Activated T-helper 17 cell treated with anti-CD3 and anti-CD28 coated beads, Interleukin-2, amount 50 U/mL, for 72 hours (primary cell): ENCODE measurements at regions not wholly inside any gene's neighbourhood (a gene's known extent, or its start where the extent isn't known, plus 50 kb on each side); places are given as distances from the start of the nearest gene placed in this dataset.
"Not testable (repeated sequence)": the region's sequence is repeated elsewhere in the genome, so short reads cannot be mapped to it uniquely, and the experiment has no call there.

Experiments
- ATAC-seq: fragments of 150-1000 bp; cut with Tn5 transposase; replicated peaks from 2 replicates; pipeline ENCODE4 v1.10.0; 2021; ENCODE audit warnings: mild to moderate bottlenecking, moderate library complexity
- H3K27ac Mint-ChIP-seq: one replicate; pipeline ENCODE4 v1.8.0; 2022; ENCODE audit warnings: mixed read lengths
- H3K27me3 Mint-ChIP-seq: one replicate; pipeline ENCODE4 v1.8.0; 2022; ENCODE audit warnings: mixed read lengths
- H3K36me3 Mint-ChIP-seq: one replicate; pipeline ENCODE4 v1.8.0; 2022; ENCODE audit warnings: low read depth, mild to moderate bottlenecking, mixed read lengths
- H3K4me1 Mint-ChIP-seq: one replicate; pipeline ENCODE4 v1.8.0; 2022; ENCODE audit warnings: mixed read lengths
- H3K4me3 Mint-ChIP-seq: one replicate; pipeline ENCODE4 v1.8.0; 2022; ENCODE audit warnings: mild to moderate bottlenecking, mixed read lengths
- H3K9me3 Mint-ChIP-seq: one replicate; pipeline ENCODE4 v1.8.0; 2022; ENCODE audit warnings: mixed read lengths

GRCh38 chr7:11957956-11958355 lies 126.0 kb upstream of the THSD7A start:
- H3K9me3 Mint-ChIP-seq, result no peaks in the 10 kb centered on the region
- no peaks in the 10 kb centered on the region for H3K27me3 Mint-ChIP-seq
- H3K27ac Mint-ChIP-seq, result no peak overlapping the region
- H3K4me3 Mint-ChIP-seq, result no peak overlapping the region
- H3K36me3 Mint-ChIP-seq, result no peaks in the 10 kb centered on the region
- no peak for ATAC-seq
- H3K4me1 Mint-ChIP-seq, result no peaks in the 10 kb centered on the region

- H3K36me3 Mint-ChIP-seq, result no peaks in the 10 kb centered on the region
- no peaks in the 10 kb centered on the region for H3K27me3 Mint-ChIP-seq
- no peak for ATAC-seq
- H3K4me1 Mint-ChIP-seq, result no peaks in the 10 kb centered on the region
- no peak overlapping the region for H3K27ac Mint-ChIP-seq
- H3K9me3 Mint-ChIP-seq, result no peaks in the 10 kb centered on the region
- no peak overlapping the region for H3K4me3 Mint-ChIP-seq
Measured at GRCh38 chr7:11959121-11959520, 127.1 kb upstream of the THSD7A start.

GRCh38 chr7:11960621-11961020 lies 128.6 kb upstream of the THSD7A start:
- ATAC-seq, result no peak
- no peaks in the 10 kb centered on the region for H3K36me3 Mint-ChIP-seq

GRCh38 chr7:11969643-11970042 lies 137.6 kb upstream of the THSD7A start:
- no peak for ATAC-seq
- H3K36me3 Mint-ChIP-seq, result no peaks in the 10 kb centered on the region
- H3K27me3 Mint-ChIP-seq, result peaks cover under 1% of the 10 kb centered on the region
- no peak overlapping the region for H3K27ac Mint-ChIP-seq
- peaks cover 7% of the 10 kb centered on the region for H3K9me3 Mint-ChIP-seq
- H3K4me1 Mint-ChIP-seq, result no peaks in the 10 kb centered on the region
- H3K4me3 Mint-ChIP-seq, result no peak overlapping the region

More at GRCh38 chr7:11960621-11961020, 128.6 kb upstream of the THSD7A start:
- H3K27ac Mint-ChIP-seq, result no peak overlapping the region
- H3K9me3 Mint-ChIP-seq, result peaks cover 3% of the 10 kb centered on the region
- H3K4me3 Mint-ChIP-seq, result no peak overlapping the region
- peaks cover 3% of the 10 kb centered on the region for H3K27me3 Mint-ChIP-seq
- no peaks in the 10 kb centered on the region for H3K4me1 Mint-ChIP-seq

GRCh38 chr7:11970132-11970531 lies 138.1 kb upstream of the THSD7A start:
- no peak overlapping the region for H3K27ac Mint-ChIP-seq
- no peaks in the 10 kb centered on the region for H3K27me3 Mint-ChIP-seq
- ATAC-seq, result no peak
- no peaks in the 10 kb centered on the region for H3K4me1 Mint-ChIP-seq
- no peaks in the 10 kb centered on the region for H3K36me3 Mint-ChIP-seq
- H3K9me3 Mint-ChIP-seq, result peaks cover 8% of the 10 kb centered on the region
- no peak overlapping the region for H3K4me3 Mint-ChIP-seq

GRCh38 chr7:11985376-11985775 lies 153.4 kb upstream of the THSD7A start:
- H3K27ac Mint-ChIP-seq, result no peak overlapping the region
- no peaks in the 10 kb centered on the region for H3K36me3 Mint-ChIP-seq
- no peaks in the 10 kb centered on the region for H3K4me1 Mint-ChIP-seq
- H3K27me3 Mint-ChIP-seq, result no peaks in the 10 kb centered on the region
- peaks cover 8% of the 10 kb centered on the region for H3K9me3 Mint-ChIP-seq
- no peak for ATAC-seq
- no peak overlapping the region for H3K4me3 Mint-ChIP-seq

GRCh38 chr7:11985971-11986370 lies 154.0 kb upstream of the THSD7A start:
- no peak overlapping the region for H3K27ac Mint-ChIP-seq
- no peaks in the 10 kb centered on the region for H3K4me1 Mint-ChIP-seq
- H3K9me3 Mint-ChIP-seq, result peaks cover 8% of the 10 kb centered on the region

GRCh38 chr7:11988186-11988585 lies 156.2 kb upstream of the THSD7A start:
- H3K27ac Mint-ChIP-seq, result no peak overlapping the region
- ATAC-seq, result no peak
- H3K4me1 Mint-ChIP-seq, result no peaks in the 10 kb centered on the region
- H3K9me3 Mint-ChIP-seq, result peaks cover under 1% of the 10 kb centered on the region
- no peak overlapping the region for H3K4me3 Mint-ChIP-seq
- H3K36me3 Mint-ChIP-seq, result no peaks in the 10 kb centered on the region
- H3K27me3 Mint-ChIP-seq, result no peaks in the 10 kb centered on the region

More at GRCh38 chr7:11985971-11986370, 154.0 kb upstream of the THSD7A start:
- H3K4me3 Mint-ChIP-seq, result no peak overlapping the region
- H3K36me3 Mint-ChIP-seq, result no peaks in the 10 kb centered on the region
- no peaks in the 10 kb centered on the region for H3K27me3 Mint-ChIP-seq
- ATAC-seq, result no peak

- no peak for ATAC-seq
- Mint-ChIP-seq H3K27ac (no peak overlapping the region), H3K4me3 (no peak overlapping the region), H3K27me3 (peaks cover 8% of the 10 kb centered on the region), H3K36me3 (no peaks in the 10 kb centered on the region), H3K4me1 (no peaks in the 10 kb centered on the region), H3K9me3 (no peaks in the 10 kb centered on the region)
Measured at GRCh38 chr7:12002428-12002827, 170.4 kb upstream of the THSD7A start.

GRCh38 chr7:12004581-12004980 lies 172.6 kb upstream of the THSD7A start:
- no peak for ATAC-seq
- Mint-ChIP-seq H3K9me3 (no peaks in the 10 kb centered on the region), H3K4me1 (no peaks in the 10 kb centered on the region)

GRCh38 chr7:12007576-12007975 lies 175.6 kb upstream of the THSD7A start:
- ATAC-seq, result no peak
- no peak overlapping the region for H3K4me3 Mint-ChIP-seq
- no peaks in the 10 kb centered on the region for H3K9me3 Mint-ChIP-seq
- no peak overlapping the region for H3K27ac Mint-ChIP-seq
- no peaks in the 10 kb centered on the region for H3K4me1 Mint-ChIP-seq
- no peaks in the 10 kb centered on the region for H3K36me3 Mint-ChIP-seq
- peaks cover 4% of the 10 kb centered on the region for H3K27me3 Mint-ChIP-seq

More at GRCh38 chr7:12004581-12004980, 172.6 kb upstream of the THSD7A start:
- Mint-ChIP-seq H3K27me3 (peaks cover 3% of the 10 kb centered on the region), H3K4me3 (no peak overlapping the region), H3K36me3 (no peaks in the 10 kb centered on the region), H3K27ac (no peak overlapping the region)

- H3K4me3 Mint-ChIP-seq, result no peak overlapping the region
- no peaks in the 10 kb centered on the region for H3K9me3 Mint-ChIP-seq
- no peak overlapping the region for H3K27ac Mint-ChIP-seq
- H3K27me3 Mint-ChIP-seq, result peaks cover 4% of the 10 kb centered on the region
- no peak for ATAC-seq
- no peaks in the 10 kb centered on the region for H3K36me3 Mint-ChIP-seq
- no peaks in the 10 kb centered on the region for H3K4me1 Mint-ChIP-seq
Measured at GRCh38 chr7:12013983-12014382, 182.0 kb upstream of the THSD7A start.

GRCh38 chr7:12016439-12016838 lies 184.4 kb upstream of the THSD7A start:
- Mint-ChIP-seq H3K27me3 (peaks cover 4% of the 10 kb centered on the region), H3K4me1 (no peaks in the 10 kb centered on the region), H3K27ac (no peak overlapping the region), H3K9me3 (no peaks in the 10 kb centered on the region), H3K36me3 (no peaks in the 10 kb centered on the region), H3K4me3 (no peak overlapping the region)
- no peak for ATAC-seq

GRCh38 chr7:12017046-12017445 lies 185.0 kb upstream of the THSD7A start:
- H3K27ac Mint-ChIP-seq, result no peak overlapping the region
- H3K9me3 Mint-ChIP-seq, result no peaks in the 10 kb centered on the region
- H3K4me3 Mint-ChIP-seq, result no peak overlapping the region
- no peaks in the 10 kb centered on the region for H3K36me3 Mint-ChIP-seq
- H3K27me3 Mint-ChIP-seq, result peaks cover 3% of the 10 kb centered on the region
- H3K4me1 Mint-ChIP-seq, result no peaks in the 10 kb centered on the region
- no peak for ATAC-seq

GRCh38 chr7:12022011-12022410 lies 189.1 kb upstream of the TMEM106B start:
- H3K4me3 Mint-ChIP-seq, H3K27ac Mint-ChIP-seq, H3K9me3 Mint-ChIP-seq, H3K27me3 Mint-ChIP-seq, H3K4me1 Mint-ChIP-seq, H3K36me3 Mint-ChIP-seq, ATAC-seq: not testable (repeated sequence)

GRCh38 chr7:12025246-12025645 lies 185.8 kb upstream of the TMEM106B start:
- H3K36me3 Mint-ChIP-seq, result no peaks in the 10 kb centered on the region
- no peak for ATAC-seq
- no peaks in the 10 kb centered on the region for H3K4me1 Mint-ChIP-seq

More at GRCh38 chr7:12025246-12025645, 185.8 kb upstream of the TMEM106B start:
- Mint-ChIP-seq H3K27ac (no peak overlapping the region), H3K27me3 (peaks cover 13% of the 10 kb centered on the region), H3K9me3 (no peaks in the 10 kb centered on the region), H3K4me3 (no peak overlapping the region)
